Fibroblast of lung (primary cell): ENCODE measurements at regions not wholly inside any gene's neighbourhood (a gene's known extent, or its start where the extent isn't known, plus 50 kb on each side); places are given as distances from the start of the nearest gene placed in this dataset.

ENCODE experiments used
- DNase-seq, 2 donors: peaks; one replicate each; pipeline versions ENCODE4 v3.0.0 to v3.0.0-alpha.2; 2010; ENCODE audit warnings: low read depth in 2 of 2
- H2AFZ ChIP-seq: 2 replicates; pipeline ENCODE4 v1.5.1; 2012; ENCODE audit warnings: low read length, control low read depth, inconsistent platforms
- H3K27ac ChIP-seq: 2 replicates; pipeline ENCODE4 v1.5.1; 2011; ENCODE audit warnings: low read length, control low read depth; ENCODE audit not compliant: insufficient read depth
- H3K27me3 ChIP-seq: 2 replicates; pipeline ENCODE4 v1.5.1; 2011; ENCODE audit warnings: mild to moderate bottlenecking, low read length; ENCODE audit not compliant: control insufficient read depth, insufficient read depth
- H3K36me3 ChIP-seq: 2 replicates; pipeline ENCODE4 v1.5.1; 2011; ENCODE audit warnings: low read length; ENCODE audit not compliant: control insufficient read depth, insufficient read depth
- H3K4me1 ChIP-seq: 2 replicates; pipeline ENCODE4 v1.5.1; 2011; ENCODE audit warnings: low read length; ENCODE audit not compliant: control insufficient read depth, insufficient read depth; ENCODE audit errors: extremely low read depth
- H3K4me2 ChIP-seq: 2 replicates; pipeline ENCODE4 v1.5.1; 2011; ENCODE audit warnings: low read length, control low read depth; ENCODE audit not compliant: insufficient read depth; ENCODE audit errors: extremely low read depth
- H3K4me3 ChIP-seq, 4 experiments: fragments of 200-600 bp in 1 of 4; sonication (generic) in 1 of 4; replicated peaks in 1 of 4; 2 replicates each; pipeline ENCODE4 v1.5.1; 2011 to 2016; ENCODE audit warnings: low read length in 4 of 4, low read depth in 3 of 4, mild to moderate bottlenecking in 3 of 4, control low read depth in 2 of 4, inconsistent platforms in 1 of 4, mixed read lengths in 1 of 4; ENCODE audit not compliant: insufficient read depth in 1 of 4; ENCODE audit errors: control extremely low read depth in 1 of 4
- H3K79me2 ChIP-seq: 2 replicates; pipeline ENCODE4 v1.5.1; 2012; ENCODE audit warnings: mild to moderate bottlenecking, low read length, inconsistent platforms; ENCODE audit not compliant: control insufficient read depth, insufficient read depth
- H3K9ac ChIP-seq: 2 replicates; pipeline ENCODE4 v1.5.1; 2011; ENCODE audit warnings: mild to moderate bottlenecking, low read length, control low read depth; ENCODE audit not compliant: insufficient read depth
- H3K9me3 ChIP-seq: 2 replicates; pipeline ENCODE4 v1.5.1; 2012; ENCODE audit warnings: low read depth, low read length; ENCODE audit not compliant: control insufficient read depth, insufficient read depth
- H4K20me1 ChIP-seq: 2 replicates; pipeline ENCODE4 v1.5.1; 2011; ENCODE audit warnings: low read length; ENCODE audit not compliant: control insufficient read depth, insufficient read depth; ENCODE audit errors: extremely low read depth
- EZH2 ChIP-seq: IDR thresholded peaks from 2 replicates; pipeline ENCODE4 v1.5.1; 2012; ENCODE audit warnings: low read length, control low read depth, mild to moderate bottlenecking; ENCODE audit errors: missing control alignments
- TF ChIP-seq, protein P1 (sequence below), 2 donors: IDR thresholded peaks in 1 of 2; conservative IDR thresholded peaks in 1 of 2; 1 replicate in 1 of 2; 2 replicates in 1 of 2; pipeline ENCODE4 v1.5.1; 2011 to 2012; ENCODE audit warnings: low read length in 2 of 2, control low read depth in 1 of 2, inconsistent platforms in 1 of 2, low read depth in 1 of 2, mild to moderate bottlenecking in 1 of 2

DNA sequence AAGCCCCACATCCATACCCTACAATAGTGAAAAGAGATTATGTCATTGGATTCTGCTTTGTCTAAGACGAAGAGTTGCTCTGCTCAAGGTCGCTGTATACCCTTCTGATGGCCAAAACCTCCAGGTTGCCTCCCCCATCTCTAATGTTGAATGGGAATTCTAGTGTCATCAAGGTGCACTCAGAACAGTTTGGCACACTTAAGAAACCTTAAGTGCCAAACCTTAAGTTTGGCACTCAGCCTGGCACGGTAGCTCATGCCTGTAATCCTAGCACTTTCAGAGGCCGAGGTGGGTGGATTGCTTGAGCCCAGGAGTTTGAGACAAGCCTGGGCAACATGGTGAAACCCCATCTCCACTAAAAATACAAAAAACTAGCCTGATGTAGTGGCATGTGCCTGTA, 1245.6 kb upstream of the SEL1L start:
- no peaks in the 10 kb centered on the region for H3K4me1 ChIP-seq
- TF ChIP-seq, protein P1, sequence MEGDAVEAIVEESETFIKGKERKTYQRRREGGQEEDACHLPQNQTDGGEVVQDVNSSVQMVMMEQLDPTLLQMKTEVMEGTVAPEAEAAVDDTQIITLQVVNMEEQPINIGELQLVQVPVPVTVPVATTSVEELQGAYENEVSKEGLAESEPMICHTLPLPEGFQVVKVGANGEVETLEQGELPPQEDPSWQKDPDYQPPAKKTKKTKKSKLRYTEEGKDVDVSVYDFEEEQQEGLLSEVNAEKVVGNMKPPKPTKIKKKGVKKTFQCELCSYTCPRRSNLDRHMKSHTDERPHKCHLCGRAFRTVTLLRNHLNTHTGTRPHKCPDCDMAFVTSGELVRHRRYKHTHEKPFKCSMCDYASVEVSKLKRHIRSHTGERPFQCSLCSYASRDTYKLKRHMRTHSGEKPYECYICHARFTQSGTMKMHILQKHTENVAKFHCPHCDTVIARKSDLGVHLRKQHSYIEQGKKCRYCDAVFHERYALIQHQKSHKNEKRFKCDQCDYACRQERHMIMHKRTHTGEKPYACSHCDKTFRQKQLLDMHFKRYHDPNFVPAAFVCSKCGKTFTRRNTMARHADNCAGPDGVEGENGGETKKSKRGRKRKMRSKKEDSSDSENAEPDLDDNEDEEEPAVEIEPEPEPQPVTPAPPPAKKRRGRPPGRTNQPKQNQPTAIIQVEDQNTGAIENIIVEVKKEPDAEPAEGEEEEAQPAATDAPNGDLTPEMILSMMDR (conservative IDR thresholded peaks at IDR 0.05 in 1 of 2, IDR thresholded peaks at IDR 0.05 in 1 of 2; ENCODE audit: low read depth in 1 of 2, low read length in 2 of 2): no peak
- no peak for TF ChIP-seq EZH2

DNA sequence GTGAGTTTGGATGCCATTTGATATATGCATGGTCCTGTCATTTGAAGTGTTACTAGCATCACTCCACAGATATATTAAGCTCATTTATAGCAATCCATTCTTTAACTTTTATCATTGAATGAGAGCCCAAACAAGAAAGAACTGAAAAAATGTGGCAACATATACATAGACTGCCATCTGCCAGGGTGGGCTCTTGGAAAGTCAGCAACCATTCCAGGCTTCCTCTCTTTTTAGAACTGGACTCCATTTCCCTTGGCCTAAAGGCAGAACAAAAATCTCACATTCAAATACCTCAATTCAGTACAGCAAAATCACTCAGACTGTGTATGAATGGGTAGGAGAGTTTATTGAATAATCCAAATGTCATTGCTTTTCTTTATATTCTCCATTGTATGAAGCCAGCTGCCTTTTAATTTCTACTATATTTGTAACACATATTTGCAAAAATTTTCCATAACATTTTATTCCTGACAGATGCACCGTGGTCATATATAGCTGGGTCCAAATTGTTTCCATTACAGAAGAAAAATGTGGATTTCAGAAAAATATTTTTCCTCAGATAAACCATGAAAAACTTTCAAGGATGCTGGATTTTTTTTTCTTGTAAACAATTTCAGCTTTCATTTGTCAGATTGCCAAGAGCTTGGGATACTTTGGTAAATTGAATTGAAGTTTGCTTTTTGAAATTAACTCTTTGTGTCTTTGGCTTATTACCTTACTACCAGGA, 1252.3 kb upstream of the SEL1L start:
- no peaks in the 10 kb centered on the region for H3K4me1 ChIP-seq
- TF ChIP-seq, protein P1 (conservative IDR thresholded peaks at IDR 0.05 in 1 of 2, IDR thresholded peaks at IDR 0.05 in 1 of 2; ENCODE audit: low read depth in 1 of 2, low read length in 2 of 2): no peak
- no peak for TF ChIP-seq EZH2

More for the DNA sequence above, 1245.6 kb upstream of the SEL1L start:
- no peak overlapping the region for H3K4me3 ChIP-seq
- no peak overlapping the region for H2AFZ ChIP-seq
- H3K79me2 ChIP-seq: no peaks in the 10 kb centered on the region
- no peaks in the 10 kb centered on the region for H3K27me3 ChIP-seq
- H3K27ac ChIP-seq: no peak overlapping the region
- H3K4me2 ChIP-seq: no peak overlapping the region
- H4K20me1 ChIP-seq: no peaks in the 10 kb centered on the region
- H3K9me3 ChIP-seq: no peaks in the 10 kb centered on the region
- no peak for DNase-seq
- no peaks in the 10 kb centered on the region for H3K36me3 ChIP-seq
- no peak overlapping the region for H3K9ac ChIP-seq

DNA sequence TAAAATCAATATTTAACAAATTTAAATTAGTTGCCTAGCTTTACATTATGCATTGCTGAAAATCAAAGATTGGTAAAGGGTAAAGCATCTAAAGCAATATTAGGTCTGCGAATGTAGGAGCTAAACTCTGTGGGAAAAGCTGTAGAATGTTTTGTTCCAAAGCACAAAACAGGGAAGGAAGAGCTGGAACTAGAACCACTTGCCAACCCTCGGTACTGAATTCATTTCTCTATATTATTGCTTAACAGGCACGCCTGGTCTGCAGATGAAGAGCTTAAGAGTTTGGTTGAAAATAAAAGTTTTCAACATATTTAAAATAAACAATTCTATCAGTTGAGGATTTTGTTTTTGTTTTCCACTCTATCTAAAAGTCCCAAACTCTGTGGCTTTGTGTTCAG, 1252.8 kb upstream of the SEL1L start:
- Histone ChIP-seq H2AFZ (no peak overlapping the region), H3K36me3 (no peaks in the 10 kb centered on the region), H3K27me3 (no peaks in the 10 kb centered on the region), H3K79me2 (no peaks in the 10 kb centered on the region), H3K9ac (no peak overlapping the region), H4K20me1 (no peaks in the 10 kb centered on the region), H3K9me3 (no peaks in the 10 kb centered on the region), H3K4me1 (no peaks in the 10 kb centered on the region), H3K4me2 (no peak overlapping the region), H3K4me3 (no peak overlapping the region), H3K27ac (no peak overlapping the region)
- TF ChIP-seq EZH2: no peak
- TF ChIP-seq, protein P1 (conservative IDR thresholded peaks at IDR 0.05 in 1 of 2, IDR thresholded peaks at IDR 0.05 in 1 of 2; ENCODE audit: low read depth in 1 of 2, low read length in 2 of 2): no peak
- DNase-seq: no peak

More for the DNA sequence above, 1252.3 kb upstream of the SEL1L start:
- no peaks in the 10 kb centered on the region for H3K9me3 ChIP-seq
- H3K4me2 ChIP-seq: no peak overlapping the region
- H2AFZ ChIP-seq: no peak overlapping the region
- H3K4me3 ChIP-seq: no peak overlapping the region
- no peaks in the 10 kb centered on the region for H3K79me2 ChIP-seq
- no peak overlapping the region for H3K27ac ChIP-seq
- H3K27me3 ChIP-seq: no peaks in the 10 kb centered on the region
- no peak for DNase-seq
- no peak overlapping the region for H3K9ac ChIP-seq
- H4K20me1 ChIP-seq: no peaks in the 10 kb centered on the region
- no peaks in the 10 kb centered on the region for H3K36me3 ChIP-seq
